DOHH2 (cell line): ENCODE measurements at regions not wholly inside any gene's neighbourhood (a gene's known extent, or its start where the extent isn't known, plus 50 kb on each side); places are given as distances from the start of the nearest gene placed in this dataset.

Experiments used
- H3F3A ChIP-seq: fragments of 200-600 bp; sonication (generic), shearing (Covaris generic); 2 replicates; pipeline ENCODE4 v1.6.0; 2016; ENCODE audit warnings: antibody characterized with exemption, mild to moderate bottlenecking; ENCODE audit not compliant: control insufficient read depth, insufficient read depth
- H3K27ac ChIP-seq: fragments of 200-600 bp; sonication (generic); 2 replicates; pipeline ENCODE4 v1.5.1; 2014; ENCODE audit warnings: low read depth, mild to moderate bottlenecking, low read length, moderate library complexity
- H3K27me3 ChIP-seq: fragments of 200-600 bp; sonication (generic); 2 replicates; pipeline ENCODE4 v1.6.1; 2014; ENCODE audit warnings: mild to moderate bottlenecking, low read length, mixed read lengths; ENCODE audit not compliant: control insufficient read depth
- H3K36me3 ChIP-seq: fragments of 200-600 bp; sonication (generic); 2 replicates; pipeline ENCODE4 v1.6.1; 2014; ENCODE audit warnings: mild to moderate bottlenecking, low read length, moderate library complexity, mixed read lengths; ENCODE audit not compliant: control insufficient read depth
- H3K4me1 ChIP-seq: fragments of 200-600 bp; sonication (generic); 2 replicates; pipeline ENCODE4 v1.6.1; 2014; ENCODE audit warnings: mild to moderate bottlenecking, low read length, mixed read lengths; ENCODE audit not compliant: control insufficient read depth
- H3K4me2 ChIP-seq: fragments of 200-600 bp; sonication (generic); 2 replicates; pipeline ENCODE4 v1.6.0; 2014; ENCODE audit warnings: mild to moderate bottlenecking, low read length, moderate library complexity
- H3K4me3 ChIP-seq: fragments of 200-600 bp; sonication (generic); 2 replicates; pipeline ENCODE4 v1.5.1; 2014; ENCODE audit warnings: mild to moderate bottlenecking, low read length, mixed read lengths
- H3K79me2 ChIP-seq: fragments of 200-600 bp; sonication (generic); 2 replicates; pipeline ENCODE4 v1.6.1; 2014; ENCODE audit warnings: mild to moderate bottlenecking, low read length, mixed read lengths; ENCODE audit not compliant: control insufficient read depth
- H3K9me2 ChIP-seq: fragments of 200-600 bp; sonication (generic); replicated peaks from 2 replicates; pipeline ENCODE4 v1.6.1; 2014; ENCODE audit warnings: mild to moderate bottlenecking, low read length, mixed read lengths; ENCODE audit not compliant: control insufficient read depth
- H3K9me3 ChIP-seq: fragments of 200-600 bp; sonication (generic); 2 replicates; pipeline ENCODE4 v1.6.1; 2014; ENCODE audit warnings: antibody characterized with exemption, low read length, mixed read lengths; ENCODE audit not compliant: control insufficient read depth, insufficient read depth
- H4K20me1 ChIP-seq: fragments of 200-600 bp; sonication (generic); 2 replicates; pipeline ENCODE4 v1.6.0; 2014; ENCODE audit warnings: low read depth, mild to moderate bottlenecking, antibody characterized with exemption, low read length, moderate library complexity; ENCODE audit not compliant: control insufficient read depth, insufficient read depth
- EZH2phosphoT487 ChIP-seq: fragments of 200-600 bp; sonication (generic); IDR thresholded peaks from 2 replicates; pipeline ENCODE4 v1.6.1; 2017; ENCODE audit warnings: borderline replicate concordance, mild to moderate bottlenecking, antibody characterized with exemption, low read length, moderate library complexity, mixed read lengths
- TF ChIP-seq, protein P1 (sequence below): fragments of 200-600 bp; sonication (generic); IDR thresholded peaks from one replicate; pipeline ENCODE4 v1.5.1; 2014; ENCODE audit warnings: antibody characterized with exemption, mild to moderate bottlenecking, low read depth, low read length; ENCODE audit not compliant: poor library complexity, severe bottlenecking

DNA sequence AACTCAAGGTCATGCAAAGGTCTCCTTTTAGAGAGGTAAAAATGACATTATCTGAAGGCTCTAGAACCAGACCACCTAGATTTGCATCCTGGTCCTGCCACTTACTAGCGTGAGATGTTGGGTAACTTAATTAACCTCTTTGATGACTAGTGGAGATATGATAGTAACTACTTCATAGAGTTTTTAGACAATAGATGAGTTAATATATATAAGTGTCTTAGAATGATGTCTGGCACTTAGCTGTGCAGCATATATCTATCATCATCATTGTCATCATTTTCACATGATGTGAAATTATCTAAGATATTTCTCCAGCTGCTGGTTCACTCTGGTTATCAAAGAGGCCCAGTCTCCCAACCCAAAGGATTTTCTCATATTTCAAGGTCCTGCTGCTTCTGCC is 126.1 kb upstream of the DCLK2 start:
- H3K9me2 ChIP-seq = no peaks in the 10 kb centered on the region
- no peaks in the 10 kb centered on the region for H3K4me1 ChIP-seq
- H3K27me3 ChIP-seq = no peaks in the 10 kb centered on the region
- no peak overlapping the region for H3K27ac ChIP-seq
- H3K9me3 ChIP-seq = no peaks in the 10 kb centered on the region
- no peaks in the 10 kb centered on the region for H3F3A ChIP-seq
- no peaks in the 10 kb centered on the region for H3K79me2 ChIP-seq
- H3K4me2 ChIP-seq = no peak overlapping the region
- no peak overlapping the region for H3K4me3 ChIP-seq
- H4K20me1 ChIP-seq = no peaks in the 10 kb centered on the region
- TF ChIP-seq, protein P1, sequence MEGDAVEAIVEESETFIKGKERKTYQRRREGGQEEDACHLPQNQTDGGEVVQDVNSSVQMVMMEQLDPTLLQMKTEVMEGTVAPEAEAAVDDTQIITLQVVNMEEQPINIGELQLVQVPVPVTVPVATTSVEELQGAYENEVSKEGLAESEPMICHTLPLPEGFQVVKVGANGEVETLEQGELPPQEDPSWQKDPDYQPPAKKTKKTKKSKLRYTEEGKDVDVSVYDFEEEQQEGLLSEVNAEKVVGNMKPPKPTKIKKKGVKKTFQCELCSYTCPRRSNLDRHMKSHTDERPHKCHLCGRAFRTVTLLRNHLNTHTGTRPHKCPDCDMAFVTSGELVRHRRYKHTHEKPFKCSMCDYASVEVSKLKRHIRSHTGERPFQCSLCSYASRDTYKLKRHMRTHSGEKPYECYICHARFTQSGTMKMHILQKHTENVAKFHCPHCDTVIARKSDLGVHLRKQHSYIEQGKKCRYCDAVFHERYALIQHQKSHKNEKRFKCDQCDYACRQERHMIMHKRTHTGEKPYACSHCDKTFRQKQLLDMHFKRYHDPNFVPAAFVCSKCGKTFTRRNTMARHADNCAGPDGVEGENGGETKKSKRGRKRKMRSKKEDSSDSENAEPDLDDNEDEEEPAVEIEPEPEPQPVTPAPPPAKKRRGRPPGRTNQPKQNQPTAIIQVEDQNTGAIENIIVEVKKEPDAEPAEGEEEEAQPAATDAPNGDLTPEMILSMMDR = no peak
- no peak for TF ChIP-seq EZH2phosphoT487
- H3K36me3 ChIP-seq = no peaks in the 10 kb centered on the region

DNA sequence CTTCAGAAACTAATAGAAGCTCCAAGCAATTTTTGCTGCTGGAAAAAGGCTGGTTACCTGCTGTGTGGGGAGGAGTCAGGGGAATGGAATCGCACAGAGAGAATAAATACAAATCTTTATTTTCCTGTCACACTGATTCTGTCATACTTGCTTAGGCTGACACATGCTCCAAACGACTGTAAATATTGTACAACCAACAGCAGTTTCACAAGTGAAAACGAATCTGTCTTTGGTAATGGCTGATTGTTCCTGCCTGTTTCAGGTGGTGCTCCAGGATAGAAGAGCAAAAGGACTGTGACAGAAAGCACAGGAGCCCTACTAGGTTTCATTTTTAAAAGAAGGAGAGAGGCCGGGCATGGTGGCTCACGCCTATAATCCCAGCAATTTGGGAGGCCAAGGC is 125.5 kb upstream of the DCLK2 start:
- H3K9me3 ChIP-seq = no peaks in the 10 kb centered on the region
- H3K4me2 ChIP-seq = no peak overlapping the region
- H4K20me1 ChIP-seq = no peaks in the 10 kb centered on the region
- H3K79me2 ChIP-seq = no peaks in the 10 kb centered on the region
- no peaks in the 10 kb centered on the region for H3K9me2 ChIP-seq
- H3K27me3 ChIP-seq = no peaks in the 10 kb centered on the region
- H3K27ac ChIP-seq = no peak overlapping the region
- H3K4me3 ChIP-seq = no peak overlapping the region
- no peaks in the 10 kb centered on the region for H3K36me3 ChIP-seq
- H3F3A ChIP-seq = no peaks in the 10 kb centered on the region
- no peaks in the 10 kb centered on the region for H3K4me1 ChIP-seq
- TF ChIP-seq, protein P1 = no peak
- no peak for TF ChIP-seq EZH2phosphoT487

DNA sequence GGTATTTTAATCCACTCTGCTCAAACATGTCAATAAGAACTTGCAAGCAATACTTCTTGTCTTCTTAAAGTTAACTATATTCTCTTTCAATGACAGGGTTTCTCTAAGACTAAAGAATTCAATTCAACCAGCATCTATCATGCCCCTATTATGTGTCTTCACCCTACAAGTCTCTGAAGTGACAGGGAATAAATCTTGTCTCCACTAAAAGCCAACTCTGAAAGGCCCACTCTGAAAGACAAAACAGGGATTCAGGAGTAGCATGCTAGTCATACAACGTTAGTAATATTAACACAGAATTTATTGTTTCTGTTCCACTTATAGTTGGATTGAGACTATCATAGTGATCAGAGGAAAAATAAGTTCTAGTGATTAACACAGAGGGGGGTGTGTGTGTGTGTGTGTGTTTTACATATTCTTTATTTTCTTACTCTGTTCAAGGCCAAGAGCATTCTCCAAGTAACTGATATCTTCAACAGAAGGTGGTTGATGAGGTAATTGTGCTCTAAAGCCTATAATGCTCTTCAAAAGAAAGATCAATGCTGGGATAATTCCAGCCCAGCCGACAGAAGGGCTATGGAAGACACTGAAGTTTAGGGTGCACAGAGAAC is 122.4 kb upstream of the DCLK2 start:
- no peaks in the 10 kb centered on the region for H3K9me3 ChIP-seq
- no peaks in the 10 kb centered on the region for H3K9me2 ChIP-seq
- H3K27ac ChIP-seq = no peak overlapping the region
- peaks cover 6% of the 10 kb centered on the region; the same call in 1 of the 2 replicates for H3K27me3 ChIP-seq
- no peaks in the 10 kb centered on the region for H4K20me1 ChIP-seq
- TF ChIP-seq EZH2phosphoT487 = no peak
- TF ChIP-seq, protein P1 = no peak
- H3K79me2 ChIP-seq = no peaks in the 10 kb centered on the region
- H3K4me1 ChIP-seq = no peaks in the 10 kb centered on the region
- H3F3A ChIP-seq = no peaks in the 10 kb centered on the region
- no peaks in the 10 kb centered on the region for H3K36me3 ChIP-seq
- H3K4me3 ChIP-seq = no peak overlapping the region
- no peak overlapping the region for H3K4me2 ChIP-seq
